Naive thymus-derived CD8-positive, alpha-beta T cell (primary cell): ENCODE measurements at regions not wholly inside any gene's neighbourhood (a gene's known extent, or its start where the extent isn't known, plus 50 kb on each side); places are given as distances from the start of the nearest gene placed in this dataset.

Experiments used
- ATAC-seq, 2 donors: fragments of 150-1000 bp; cut with Tn5 transposase in 1 of 2; sonication (Bioruptor Pico), chemical (Tn5 transposase) in 1 of 2; 1 replicate in 1 of 2; 2 replicates in 1 of 2; pipeline ENCODE4 v1.10.0; 2021; ENCODE audit warnings: mild to moderate bottlenecking in 2 of 2, moderate library complexity in 2 of 2
- POLR2A ChIA-PET: fragments of 350-600 bp; sonication (Branson Sonifier 250); formaldehyde crosslinking; loops from one replicate; lab custom pipeline; 2021; ENCODE audit warnings: antibody characterized with exemption; lab: Charles Lee
- DNase-seq, 10 donors: peaks; one replicate each; pipeline versions ENCODE4 v3.0.0 to v3.0.0-alpha.2; 2020 to 2022
- H3K27ac Mint-ChIP-seq, 10 donors: one replicate each; pipeline ENCODE4 v1.8.0; 2020 to 2022; ENCODE audit warnings: mild to moderate bottlenecking in 10 of 10, mixed read lengths in 10 of 10, moderate library complexity in 4 of 10, inconsistent platforms in 1 of 10
- H3K27me3 Mint-ChIP-seq, 5 donors: one replicate each; pipeline ENCODE4 v1.8.0; 2021 to 2022; ENCODE audit warnings: mixed read lengths in 5 of 5
- H3K36me3 Mint-ChIP-seq, 3 donors: one replicate each; pipeline ENCODE4 v1.8.0; 2020 to 2022; ENCODE audit warnings: mixed read lengths in 3 of 3, mild to moderate bottlenecking in 2 of 3, inconsistent platforms in 1 of 3
- H3K4me1 Mint-ChIP-seq, 4 donors: one replicate each; pipeline ENCODE4 v1.8.0; 2021 to 2022; ENCODE audit warnings: mixed read lengths in 4 of 4
- H3K4me3 Mint-ChIP-seq, 10 donors: one replicate each; pipeline ENCODE4 v1.8.0; 2020 to 2022; ENCODE audit warnings: mild to moderate bottlenecking in 10 of 10, mixed read lengths in 10 of 10, moderate library complexity in 6 of 10, inconsistent platforms in 1 of 10
- H3K9me3 Mint-ChIP-seq, 9 donors: one replicate each; pipeline ENCODE4 v1.8.0; 2020 to 2022; ENCODE audit warnings: mixed read lengths in 9 of 9, mild to moderate bottlenecking in 3 of 9, inconsistent platforms in 1 of 9, moderate library complexity in 1 of 9

GRCh38 chr13:60338754-60339153 is 58.3 kb upstream of the TDRD3 start:
- peaks cover 0 to 8% (median 0%) of the 10 kb centered on the region in 3 donors for H3K36me3 Mint-ChIP-seq
- no peaks in the 10 kb centered on the region for H3K4me1 Mint-ChIP-seq
- peaks cover 9 to 33% (median 24%) of the 10 kb centered on the region in 5 donors for H3K27me3 Mint-ChIP-seq
- no peak overlapping the region for H3K4me3 Mint-ChIP-seq
- no peak overlapping the region for H3K27ac Mint-ChIP-seq
- H3K9me3 Mint-ChIP-seq, result peaks cover 0 to 4% (median 0%) of the 10 kb centered on the region in 9 donors
- no peak for ATAC-seq
- POLR2A ChIA-PET, result no interaction called here
- DNase-seq, result no peak

- Mint-ChIP-seq H3K36me3 (peaks cover 0 to 8% (median 0%) of the 10 kb centered on the region in 3 donors), H3K9me3 (peaks cover 0 to 4% (median 0%) of the 10 kb centered on the region in 9 donors), H3K27me3 (peaks cover 14 to 62% (median 37%) of the 10 kb centered on the region in 5 donors), H3K4me1 (peaks cover 0 to 3% (median 0%) of the 10 kb centered on the region in 4 donors), H3K4me3 (no peak overlapping the region), H3K27ac (no peak overlapping the region)
- POLR2A ChIA-PET, result no interaction called here
- ATAC-seq (no peak), DNase-seq (no peak)
Measured at GRCh38 chr13:60343978-60344377, 53.0 kb upstream of the TDRD3 start.

- Mint-ChIP-seq H3K4me3 (no peak overlapping the region), H3K36me3 (peaks cover 0 to 1% (median 0%) of the 10 kb centered on the region in 3 donors), H3K27me3 (peaks cover 11 to 55% (median 39%) of the 10 kb centered on the region in 5 donors), H3K27ac (no peak overlapping the region), H3K4me1 (peaks cover 0 to 3% (median 0%) of the 10 kb centered on the region in 4 donors), H3K9me3 (peaks cover 0 to 8% (median 0%) of the 10 kb centered on the region in 9 donors)
- no peak for DNase-seq
- ATAC-seq, result no peak
- POLR2A ChIA-PET, result no interaction called here
Measured at GRCh38 chr13:60347174-60347573, 49.8 kb upstream of the TDRD3 start.
